Lung (tissue), 11 donors: ENCODE measurements at regions not wholly inside any gene's neighbourhood (a gene's known extent, or its start where the extent isn't known, plus 50 kb on each side); places are given as distances from the start of the nearest gene placed in this dataset.
A peak's percentile ranks its signal among the peaks of the same experiment; 100 is the strongest.
"Not testable (repeated sequence)": the region's sequence is repeated elsewhere in the genome, so short reads cannot be mapped to it uniquely, and the experiment has no call there.

ENCODE experiments used
- ATAC-seq: fragments of 200-7000 bp; cut with Tn5 transposase; one replicate; pipeline ENCODE4 v1.9.1; 2020; ENCODE audit warnings: moderate number of reproducible peaks; ENCODE audit not compliant: insufficient read depth, low FRiP score
- DNase-seq, 3 donors: peaks; one replicate each; pipeline ENCODE4 v3.0.0-alpha.2; 2013 to 2017
- H3K27ac ChIP-seq, 2 donors: one replicate each; pipeline ENCODE4 v1.5.1; 2013; ENCODE audit warnings: mild to moderate bottlenecking in 2 of 2, moderate library complexity in 2 of 2, control low read depth in 1 of 2, inconsistent platforms in 1 of 2, low read depth in 1 of 2, low read length in 1 of 2
- H3K27me3 ChIP-seq, 3 donors: one replicate each; pipeline ENCODE4 v1.5.1; 2013; ENCODE audit warnings: low read length in 2 of 3; ENCODE audit not compliant: control insufficient read depth in 3 of 3, insufficient read depth in 3 of 3
- H3K36me3 ChIP-seq, 4 donors: one replicate each; pipeline ENCODE4 v1.5.1; 2013; ENCODE audit warnings: low read length in 4 of 4, mild to moderate bottlenecking in 1 of 4, moderate library complexity in 1 of 4; ENCODE audit not compliant: control insufficient read depth in 4 of 4, insufficient read depth in 4 of 4
- H3K4me1 ChIP-seq, 5 donors: one replicate each; pipeline ENCODE4 v1.5.1; 2013; ENCODE audit warnings: low read length in 5 of 5, mild to moderate bottlenecking in 2 of 5, moderate library complexity in 1 of 5; ENCODE audit not compliant: control insufficient read depth in 5 of 5, insufficient read depth in 5 of 5
- H3K4me3 ChIP-seq: one replicate; pipeline ENCODE4 v1.5.1; 2013; ENCODE audit warnings: mild to moderate bottlenecking, control low read depth, moderate library complexity
- H3K9ac ChIP-seq, 2 donors: one replicate each; pipeline ENCODE4 v1.5.1; 2013; ENCODE audit warnings: low read length in 2 of 2, control low read depth in 1 of 2; ENCODE audit not compliant: insufficient read depth in 1 of 2
- H3K9me3 ChIP-seq, 4 donors: one replicate each; pipeline ENCODE4 v1.5.1; 2013; ENCODE audit warnings: low read length in 3 of 4, mild to moderate bottlenecking in 1 of 4, moderate library complexity in 1 of 4; ENCODE audit not compliant: control insufficient read depth in 4 of 4, insufficient read depth in 3 of 4
- CTCF ChIP-seq: IDR thresholded peaks from 2 replicates; pipeline ENCODE4 v1.5.1; 2012; ENCODE audit warnings: mild to moderate bottlenecking; ENCODE audit errors: control extremely low read depth, extremely low read depth
- WGBS, 2 donors: extraction: QIAGEN DNeasy Blood & Tissue Kit; methylation state at CpG; one replicate each; pipeline ENCODE4 v1.1.7; 2013; 5-methylcytosine and 5-hydroxymethylcytosine counted together
- donor health status: control.
- donor health status: control.
- donor health status: Bipolar disorder and iron deficiency.
- donor health status: healthy.
- donor health status: DM: yes; HTN: yes; CAD: no.

- peaks cover 0 to 26% (median 1%) of the 10 kb centered on the region in 5 donors for H3K4me1 ChIP-seq
- DNase-seq = peak in 2 of 3 donors; percentile 50 to 73
- H3K9me3 ChIP-seq = peaks cover 0 to 3% (median 0%) of the 10 kb centered on the region in 4 donors
- no peak for TF ChIP-seq CTCF
- no peak overlapping the region for H3K4me3 ChIP-seq
- ATAC-seq = no peak
- 44 to 67% methylated on average over 2 of the region's 2 CpGs for WGBS, 2 donors
- no peaks in the 10 kb centered on the region for H3K36me3 ChIP-seq
- H3K27ac ChIP-seq = no peak overlapping the region
- H3K27me3 ChIP-seq = no peaks in the 10 kb centered on the region
- no peak overlapping the region for H3K9ac ChIP-seq
Observed at GRCh38 chr14:38047195-38047902, 160.4 kb upstream of the SSTR1 start.

DNA sequence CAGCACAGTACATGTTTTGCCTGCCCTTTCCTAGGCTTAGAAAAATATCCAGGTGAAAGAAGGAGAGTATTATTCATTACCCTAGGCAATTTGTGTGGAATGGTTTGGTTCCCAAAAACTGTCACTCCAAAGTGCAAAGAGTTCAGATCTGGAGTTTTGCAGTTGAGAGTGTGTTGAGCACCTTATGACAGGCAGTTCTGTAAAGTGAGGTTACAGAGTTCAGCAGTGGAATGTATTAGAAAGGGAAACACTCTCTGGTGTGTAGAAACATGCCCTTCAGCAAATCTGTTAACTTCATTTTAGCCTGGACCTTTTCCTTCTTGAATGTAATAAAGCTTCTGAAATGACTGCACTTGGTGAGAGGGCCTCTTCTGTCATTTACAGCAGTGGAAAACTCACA, 154.0 kb upstream of the SSTR1 start:
- Histone ChIP-seq H3K9me3 (peaks cover 0 to 2% (median 0%) of the 10 kb centered on the region in 4 donors), H3K9ac (no peak overlapping the region), H3K36me3 (no peaks in the 10 kb centered on the region), H3K27ac (no peak overlapping the region), H3K4me1 (no peaks in the 10 kb centered on the region), H3K27me3 (no peaks in the 10 kb centered on the region), H3K4me3 (no peak overlapping the region)
- ATAC-seq (no peak), DNase-seq (no peak)
- TF ChIP-seq CTCF = no peak

GRCh38 chr14:38056270-38056669, 151.4 kb upstream of the SSTR1 start:
- Histone ChIP-seq H3K4me1 (no peaks in the 10 kb centered on the region), H3K36me3 (no peaks in the 10 kb centered on the region), H3K27ac (no peak overlapping the region), H3K27me3 (no peaks in the 10 kb centered on the region), H3K9ac (no peak overlapping the region), H3K4me3 (no peak overlapping the region), H3K9me3 (peaks cover 0 to 6% (median 2%) of the 10 kb centered on the region in 4 donors)
- TF ChIP-seq CTCF = no peak
- DNase-seq (no peak), ATAC-seq (no peak)
- 72 to 86% methylated on average over 2 of the region's 2 CpGs for WGBS, 2 donors

DNA sequence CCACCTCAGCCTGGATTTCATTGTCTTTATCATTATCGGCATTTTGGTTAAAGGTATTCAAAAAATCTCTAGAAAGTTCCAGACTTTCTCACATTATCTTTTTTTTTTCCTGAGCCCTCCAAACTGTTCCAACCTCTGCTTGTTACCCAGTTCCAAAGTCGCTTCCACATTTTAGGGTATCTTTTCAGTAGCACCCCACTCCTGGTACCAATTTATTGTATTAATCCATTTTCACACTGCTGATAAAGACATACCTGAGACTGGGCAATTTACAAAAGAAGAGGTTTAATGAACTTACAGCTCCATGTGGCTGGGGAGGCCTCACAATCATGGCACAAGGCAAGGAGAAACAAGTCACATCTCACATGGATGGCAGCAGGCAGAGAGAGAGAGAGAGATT, 145.5 kb upstream of the SSTR1 start:
- not testable (repeated sequence) for DNase-seq, H3K27me3 ChIP-seq, ATAC-seq, H3K27ac ChIP-seq, H3K9ac ChIP-seq, H3K36me3 ChIP-seq, H3K4me3 ChIP-seq, H3K9me3 ChIP-seq
- WGBS, 2 donors = 97 to 98% methylated on average over 2 of the region's 2 CpGs
- peaks cover 0 to 14% (median 0%) of the 10 kb centered on the region in 5 donors for H3K4me1 ChIP-seq
